ENCODE measurements at regions not wholly inside any gene's neighbourhood (a gene's known extent, or its start where the extent isn't known, plus 50 kb on each side); places are given as distances from the start of the nearest gene placed in this dataset.

DNA sequence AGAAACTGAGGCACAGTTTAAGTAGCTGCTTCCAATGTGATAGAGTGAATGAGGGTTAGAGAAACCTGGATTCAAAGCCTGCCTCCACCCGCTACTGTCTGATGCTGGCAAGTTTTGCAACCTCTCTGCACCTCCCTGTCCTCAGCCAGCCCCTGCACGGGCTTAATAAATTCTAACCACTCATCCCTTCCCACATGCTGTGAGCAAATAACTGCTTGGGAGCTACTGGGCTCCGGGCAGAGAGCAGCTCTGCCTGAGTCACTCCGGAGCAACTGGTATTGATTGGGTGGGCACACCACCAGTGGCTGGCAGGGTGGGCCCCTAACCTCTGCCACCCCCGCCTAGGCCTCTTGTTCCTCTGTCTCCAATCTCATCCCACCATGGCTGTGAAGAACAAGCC, 104.3 kb upstream of the SYT13 start:
- TF ChIP-seq, protein P1, sequence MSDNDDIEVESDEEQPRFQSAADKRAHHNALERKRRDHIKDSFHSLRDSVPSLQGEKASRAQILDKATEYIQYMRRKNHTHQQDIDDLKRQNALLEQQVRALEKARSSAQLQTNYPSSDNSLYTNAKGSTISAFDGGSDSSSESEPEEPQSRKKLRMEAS (IDR thresholded peaks at IDR 0.05) = no peak
- TF ChIP-seq EGR1 (IDR thresholded peaks at IDR 0.05) (no peak), TCF12 (IDR thresholded peaks at IDR 0.05; ENCODE audit: low read depth) (no peak), NFIC (IDR thresholded peaks at IDR 0.05) (no peak), CEBPB (IDR thresholded peaks at IDR 0.05) (no peak), YY1 (IDR thresholded peaks at IDR 0.05; ENCODE audit: low read depth) (no peak), ZBTB7A (IDR thresholded peaks at IDR 0.05; ENCODE audit: low read depth) (no peak), TEAD4 (IDR thresholded peaks at IDR 0.05) (no peak), EP300 (IDR thresholded peaks at IDR 0.05; ENCODE audit: borderline replicate concordance) (no peak), TAF1 (IDR thresholded peaks at IDR 0.05; ENCODE audit: low read depth) (no peak), CREB1 (IDR thresholded peaks at IDR 0.05; ENCODE audit: low read depth) (no peak), RAD21 (IDR thresholded peaks at IDR 0.05; ENCODE audit: low read depth) (no peak), FOXM1 (IDR thresholded peaks at IDR 0.05; ENCODE audit: borderline replicate concordance, low read depth) (no peak)
- TF ChIP-seq, protein P2, sequence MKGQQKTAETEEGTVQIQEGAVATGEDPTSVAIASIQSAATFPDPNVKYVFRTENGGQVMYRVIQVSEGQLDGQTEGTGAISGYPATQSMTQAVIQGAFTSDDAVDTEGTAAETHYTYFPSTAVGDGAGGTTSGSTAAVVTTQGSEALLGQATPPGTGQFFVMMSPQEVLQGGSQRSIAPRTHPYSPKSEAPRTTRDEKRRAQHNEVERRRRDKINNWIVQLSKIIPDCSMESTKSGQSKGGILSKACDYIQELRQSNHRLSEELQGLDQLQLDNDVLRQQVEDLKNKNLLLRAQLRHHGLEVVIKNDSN (IDR thresholded peaks at IDR 0.05) = no peak
- TF ChIP-seq, protein P3, sequence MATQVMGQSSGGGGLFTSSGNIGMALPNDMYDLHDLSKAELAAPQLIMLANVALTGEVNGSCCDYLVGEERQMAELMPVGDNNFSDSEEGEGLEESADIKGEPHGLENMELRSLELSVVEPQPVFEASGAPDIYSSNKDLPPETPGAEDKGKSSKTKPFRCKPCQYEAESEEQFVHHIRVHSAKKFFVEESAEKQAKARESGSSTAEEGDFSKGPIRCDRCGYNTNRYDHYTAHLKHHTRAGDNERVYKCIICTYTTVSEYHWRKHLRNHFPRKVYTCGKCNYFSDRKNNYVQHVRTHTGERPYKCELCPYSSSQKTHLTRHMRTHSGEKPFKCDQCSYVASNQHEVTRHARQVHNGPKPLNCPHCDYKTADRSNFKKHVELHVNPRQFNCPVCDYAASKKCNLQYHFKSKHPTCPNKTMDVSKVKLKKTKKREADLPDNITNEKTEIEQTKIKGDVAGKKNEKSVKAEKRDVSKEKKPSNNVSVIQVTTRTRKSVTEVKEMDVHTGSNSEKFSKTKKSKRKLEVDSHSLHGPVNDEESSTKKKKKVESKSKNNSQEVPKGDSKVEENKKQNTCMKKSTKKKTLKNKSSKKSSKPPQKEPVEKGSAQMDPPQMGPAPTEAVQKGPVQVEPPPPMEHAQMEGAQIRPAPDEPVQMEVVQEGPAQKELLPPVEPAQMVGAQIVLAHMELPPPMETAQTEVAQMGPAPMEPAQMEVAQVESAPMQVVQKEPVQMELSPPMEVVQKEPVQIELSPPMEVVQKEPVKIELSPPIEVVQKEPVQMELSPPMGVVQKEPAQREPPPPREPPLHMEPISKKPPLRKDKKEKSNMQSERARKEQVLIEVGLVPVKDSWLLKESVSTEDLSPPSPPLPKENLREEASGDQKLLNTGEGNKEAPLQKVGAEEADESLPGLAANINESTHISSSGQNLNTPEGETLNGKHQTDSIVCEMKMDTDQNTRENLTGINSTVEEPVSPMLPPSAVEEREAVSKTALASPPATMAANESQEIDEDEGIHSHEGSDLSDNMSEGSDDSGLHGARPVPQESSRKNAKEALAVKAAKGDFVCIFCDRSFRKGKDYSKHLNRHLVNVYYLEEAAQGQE (IDR thresholded peaks at IDR 0.05; ENCODE audit: low read depth) = no peak

DNA sequence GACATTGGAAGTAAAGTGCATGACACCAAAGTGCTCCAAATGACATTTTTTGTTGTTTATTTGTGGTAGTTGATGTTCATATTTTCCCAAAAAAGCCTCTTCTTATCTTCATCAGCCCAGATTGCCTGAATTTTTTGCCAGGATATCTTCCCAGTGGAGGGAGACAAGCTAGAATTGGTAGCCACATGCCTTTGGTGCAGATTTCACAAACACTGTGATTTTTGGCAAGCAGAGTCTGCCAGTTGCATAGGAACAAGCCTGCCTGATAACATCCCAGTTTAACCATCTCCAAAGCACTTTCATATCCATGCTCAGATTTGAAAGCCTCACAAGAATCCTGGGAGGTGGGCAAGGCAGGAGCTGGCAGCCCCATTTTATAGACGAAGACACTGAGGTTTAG, 102.3 kb upstream of the SYT13 start:
- TF ChIP-seq EP300 (IDR thresholded peaks at IDR 0.05; ENCODE audit: borderline replicate concordance) (no peak), EGR1 (IDR thresholded peaks at IDR 0.05) (no peak)

DNA sequence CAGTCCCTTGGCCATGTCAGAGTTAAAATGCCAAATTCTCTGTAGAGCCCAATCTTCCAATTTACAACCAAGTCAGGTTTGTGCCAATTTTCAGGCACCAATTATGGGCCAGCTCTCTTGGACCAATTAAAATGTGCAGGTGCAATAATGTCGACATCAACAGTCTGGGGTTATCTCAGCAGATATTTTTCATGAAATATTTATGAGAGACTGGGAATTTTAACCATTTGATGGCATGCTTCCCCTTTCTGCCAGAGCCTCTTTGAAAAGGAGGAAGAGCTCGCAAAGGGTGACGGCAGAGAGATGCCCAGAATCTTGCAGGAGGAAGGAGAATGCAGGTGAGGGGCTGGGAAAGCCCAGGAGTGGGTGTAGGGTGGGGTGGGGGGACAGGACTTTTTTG, 100.8 kb upstream of the SYT13 start:
- no peak for TF ChIP-seq TCF12 (IDR thresholded peaks at IDR 0.05; ENCODE audit: low read depth)
- TF ChIP-seq TEAD4 (IDR thresholded peaks at IDR 0.05) = no peak
- TF ChIP-seq TAF1 (IDR thresholded peaks at IDR 0.05; ENCODE audit: low read depth) = no peak
- TF ChIP-seq, protein P3 (IDR thresholded peaks at IDR 0.05; ENCODE audit: low read depth) = no peak
- no peak for TF ChIP-seq CEBPB (IDR thresholded peaks at IDR 0.05)

DNA sequence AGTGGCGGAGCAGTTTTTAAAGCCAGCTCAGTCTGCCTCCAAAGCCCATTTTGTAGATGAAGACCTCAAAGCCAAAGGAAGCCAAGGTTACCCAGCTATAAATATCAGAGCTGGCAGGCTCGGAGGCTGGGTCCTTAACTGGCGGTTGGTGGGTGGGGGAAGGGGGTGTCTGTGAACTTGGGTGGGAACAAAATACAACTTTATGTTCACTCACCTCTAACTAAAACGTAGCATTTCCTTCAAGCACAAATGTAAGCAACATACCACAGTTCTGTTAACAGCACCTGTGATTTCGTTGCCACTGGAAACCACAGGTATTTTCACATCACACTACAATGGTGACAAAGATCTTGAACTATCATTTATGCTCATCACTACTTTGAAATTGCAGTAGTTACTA, 99.7 kb upstream of the SYT13 start:
- no peak for TF ChIP-seq ZBTB7A (IDR thresholded peaks at IDR 0.05; ENCODE audit: low read depth)
- no peak for TF ChIP-seq YY1 (IDR thresholded peaks at IDR 0.05; ENCODE audit: low read depth)
- TF ChIP-seq CREB1 (IDR thresholded peaks at IDR 0.05; ENCODE audit: low read depth) = no peak
- no peak for TF ChIP-seq TEAD4 (IDR thresholded peaks at IDR 0.05)
- TF ChIP-seq, protein P2 (IDR thresholded peaks at IDR 0.05) = no peak
- TF ChIP-seq NFIC (IDR thresholded peaks at IDR 0.05) = no peak
- TF ChIP-seq, protein P3 (IDR thresholded peaks at IDR 0.05; ENCODE audit: low read depth) = no peak
- TF ChIP-seq TCF12 (IDR thresholded peaks at IDR 0.05; ENCODE audit: low read depth) = no peak
- TF ChIP-seq EGR1 (IDR thresholded peaks at IDR 0.05) = no peak
- TF ChIP-seq, protein P1 (IDR thresholded peaks at IDR 0.05) = no peak
- TF ChIP-seq TAF1 (IDR thresholded peaks at IDR 0.05; ENCODE audit: low read depth) = no peak

DNA sequence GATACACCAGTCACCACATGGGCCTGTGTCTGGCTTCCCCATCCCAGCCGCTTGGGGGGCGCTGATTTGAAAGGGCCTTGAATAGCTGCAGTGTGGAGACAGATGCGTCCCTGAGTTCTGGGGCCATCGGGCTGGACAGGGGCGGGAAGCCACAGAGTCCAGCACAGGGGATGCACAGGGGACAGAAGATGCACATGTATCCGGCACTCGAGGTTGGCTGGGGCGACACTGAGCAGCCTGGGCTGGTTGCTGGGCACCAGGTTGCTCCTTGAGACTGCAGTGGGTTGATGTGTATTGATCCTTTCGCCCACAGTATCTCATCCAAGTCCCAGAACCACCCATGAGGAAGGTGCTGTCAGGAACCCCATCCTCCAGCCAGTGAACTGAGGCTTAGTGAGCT, 99.3 kb upstream of the SYT13 start:
- no peak for TF ChIP-seq TEAD4 (IDR thresholded peaks at IDR 0.05)
- no peak for TF ChIP-seq FOXM1 (IDR thresholded peaks at IDR 0.05; ENCODE audit: borderline replicate concordance, low read depth)
- no peak for TF ChIP-seq YY1 (IDR thresholded peaks at IDR 0.05; ENCODE audit: low read depth)

Data from Ishikawa (cell line).